ENCODE measurements at regions not wholly inside any gene's neighbourhood (a gene's known extent, or its start where the extent isn't known, plus 50 kb on each side); places are given as distances from the start of the nearest gene placed in this dataset.

- TF ChIP-seq FOXP2 (optimal IDR thresholded peaks at IDR 0.05; ENCODE audit: borderline replicate concordance, extremely low read depth, extremely low read length, insufficient read depth) = no peak
- TF ChIP-seq REST (IDR thresholded peaks at IDR 0.05; ENCODE audit: insufficient read depth in 1 of 2, low read depth in 2 of 2, low read length in 2 of 2) = no peak
- no peak for TF ChIP-seq SIN3A (IDR thresholded peaks at IDR 0.05; ENCODE audit: borderline replicate concordance, insufficient read depth, low read length)
- no peak for TF ChIP-seq TAF1 (IDR thresholded peaks at IDR 0.05; ENCODE audit: borderline replicate concordance, insufficient read depth, low read length)
- TF ChIP-seq POLR2AphosphoS5 (IDR thresholded peaks at IDR 0.05; ENCODE audit: low read depth, low read length) = no peak
These were observed 58.9 kb upstream of the THUMPD2 start for GRCh38 chr2:39837856-39838453.

GRCh38 chr2:39836638-39837037, 57.6 kb upstream of the THUMPD2 start:
- TF ChIP-seq POLR2AphosphoS5 (IDR thresholded peaks at IDR 0.05; ENCODE audit: low read depth, low read length) (no peak), TAF1 (IDR thresholded peaks at IDR 0.05; ENCODE audit: borderline replicate concordance, insufficient read depth, low read length) (no peak), FOXP2 (optimal IDR thresholded peaks at IDR 0.05; ENCODE audit: borderline replicate concordance, extremely low read depth, extremely low read length, insufficient read depth) (no peak), REST (IDR thresholded peaks at IDR 0.05; ENCODE audit: insufficient read depth in 1 of 2, low read depth in 2 of 2, low read length in 2 of 2) (no peak), SIN3A (IDR thresholded peaks at IDR 0.05; ENCODE audit: borderline replicate concordance, insufficient read depth, low read length) (no peak)

- no peak for TF ChIP-seq TAF1 (IDR thresholded peaks at IDR 0.05; ENCODE audit: borderline replicate concordance, insufficient read depth, low read length)
- TF ChIP-seq FOXP2 (optimal IDR thresholded peaks at IDR 0.05; ENCODE audit: borderline replicate concordance, extremely low read depth, extremely low read length, insufficient read depth) = no peak
- TF ChIP-seq REST (IDR thresholded peaks at IDR 0.05; ENCODE audit: insufficient read depth in 1 of 2, low read depth in 2 of 2, low read length in 2 of 2) = no peak
- TF ChIP-seq POLR2AphosphoS5 (IDR thresholded peaks at IDR 0.05; ENCODE audit: low read depth, low read length) = no peak
- TF ChIP-seq SIN3A (IDR thresholded peaks at IDR 0.05; ENCODE audit: borderline replicate concordance, insufficient read depth, low read length) = no peak
These were observed 55.4 kb upstream of the THUMPD2 start for GRCh38 chr2:39834426-39834825.
